HG03064 (cell line): ENCODE measurements at regions not wholly inside any gene's neighbourhood (a gene's known extent, or its start where the extent isn't known, plus 50 kb on each side); places are given as distances from the start of the nearest gene placed in this dataset.
"Not testable (repeated sequence)": the region's sequence is repeated elsewhere in the genome, so short reads cannot be mapped to it uniquely, and the experiment has no call there.

Experiments
- ATAC-seq: cut with Tn5 transposase; IDR thresholded peaks from one replicate; pipeline ENCODE4 v1.9.1; 2021; ENCODE audit warnings: low read depth; ENCODE audit not compliant: unreplicated experiment

DNA sequence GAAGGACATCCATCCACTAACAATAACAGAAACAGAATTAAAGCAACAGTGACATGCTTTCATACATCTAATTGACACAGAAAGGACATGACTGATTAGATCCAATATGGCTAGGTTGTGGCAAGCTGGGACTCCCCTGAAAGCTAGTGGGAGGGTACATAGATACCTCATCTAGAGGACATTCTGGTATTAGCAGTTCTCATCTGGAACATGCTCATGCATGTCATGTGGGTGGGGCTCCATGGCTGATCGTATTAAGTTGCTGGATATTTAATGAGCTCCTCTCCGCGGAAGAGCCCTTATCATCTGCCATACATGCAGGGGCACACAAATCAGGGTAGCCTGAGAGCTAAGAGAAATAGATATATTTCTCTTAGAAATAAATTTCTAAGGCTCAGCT is 358.9 kb downstream of the ICE1 start:
- ATAC-seq = no peak

DNA sequence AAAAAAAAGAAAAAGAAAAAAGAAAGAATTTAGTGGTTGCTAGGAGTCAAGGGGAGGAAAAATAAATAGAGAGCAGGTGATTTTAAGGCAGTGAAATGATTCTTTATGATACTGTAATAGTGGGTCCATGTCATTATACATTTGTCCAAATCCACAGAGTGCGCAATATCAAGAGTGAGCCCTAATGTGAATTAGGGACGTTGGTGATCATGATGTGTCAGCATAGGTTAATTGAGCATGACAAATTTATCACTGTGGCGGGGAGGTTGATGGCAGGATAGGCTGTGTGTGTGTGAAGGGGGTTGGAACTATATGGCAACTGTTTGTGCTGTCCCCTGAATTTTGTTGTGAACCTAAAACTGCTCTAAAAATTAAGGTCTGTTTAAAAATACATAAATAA is 357.8 kb downstream of the ICE1 start:
- ATAC-seq = no peak

GRCh38 chr5:5777013-5777412 is 354.5 kb downstream of the ICE1 start:
- no peak for ATAC-seq

DNA sequence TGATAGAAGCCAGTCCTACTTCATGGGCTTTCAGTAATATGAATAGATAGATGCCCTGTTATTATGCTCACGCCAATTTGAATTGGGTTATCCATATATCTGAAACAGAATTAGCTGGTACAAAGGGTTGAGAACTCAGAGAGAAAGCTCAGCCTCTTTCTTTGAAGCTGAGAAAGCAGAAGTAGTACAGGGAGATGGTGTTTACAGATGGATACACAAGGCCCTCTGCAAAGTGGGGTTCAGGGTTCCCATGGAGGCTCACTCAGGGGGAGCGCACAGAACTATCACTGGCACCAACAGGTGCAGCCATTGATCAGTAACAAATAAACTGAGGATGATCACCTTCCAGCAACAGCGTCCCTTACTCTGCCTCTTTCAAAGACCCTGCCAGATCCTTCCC is 349.7 kb downstream of the ICE1 start:
- ATAC-seq = no peak

DNA sequence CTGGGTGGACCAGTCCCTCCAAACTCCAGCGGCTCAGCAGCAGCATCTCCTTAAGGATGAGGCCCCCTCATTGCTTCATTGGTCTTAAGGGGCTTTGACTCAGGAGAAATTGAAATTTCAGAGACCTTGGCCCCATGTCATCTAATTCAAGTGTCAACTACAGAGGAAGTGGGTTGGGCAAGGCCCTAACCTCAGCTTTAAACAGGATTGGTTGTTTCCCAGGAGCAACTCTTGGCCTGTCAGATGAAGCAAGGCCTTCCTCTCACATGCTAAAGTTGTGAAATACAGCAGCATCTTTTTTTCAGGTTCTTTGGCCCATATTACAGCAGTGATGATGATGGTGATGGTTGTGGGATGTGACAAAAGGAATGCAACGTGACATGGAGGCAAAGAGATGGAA is 348.3 kb downstream of the ICE1 start:
- no peak for ATAC-seq

DNA sequence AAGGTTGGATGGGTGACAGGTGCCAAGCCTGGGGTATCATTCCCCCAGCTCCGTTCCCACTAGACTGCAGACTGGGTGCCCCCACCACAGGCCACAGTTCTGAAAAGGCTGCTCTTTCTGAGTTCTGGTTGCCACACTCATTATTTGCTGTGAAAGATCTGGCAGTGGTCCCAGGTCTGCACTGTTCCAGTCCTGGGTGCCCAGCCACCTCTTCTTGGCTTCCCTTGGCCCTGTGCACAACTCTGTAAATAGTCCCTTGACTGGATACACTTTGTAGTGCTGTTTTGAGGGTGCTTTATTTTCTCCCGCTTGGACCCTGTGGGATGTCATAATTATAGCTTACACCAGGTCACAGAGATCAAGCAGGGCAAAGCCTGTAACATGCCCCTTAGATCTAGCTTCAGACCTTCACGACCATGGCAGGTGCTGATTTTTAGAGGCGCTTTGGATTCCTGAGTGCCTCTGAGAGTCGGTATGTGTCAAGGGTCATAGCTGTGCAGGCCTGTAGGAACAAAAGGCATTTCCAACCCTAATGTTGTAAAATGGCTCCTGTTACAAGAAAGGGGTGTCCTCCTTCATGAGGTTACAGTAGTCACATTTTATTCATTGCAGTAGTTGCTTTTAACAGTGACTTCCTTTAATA is 344.9 kb downstream of the ICE1 start:
- no peak for ATAC-seq

GRCh38 chr5:5765066-5765850 is 342.8 kb downstream of the ICE1 start:
- no peak for ATAC-seq

GRCh38 chr5:5764246-5764645 is 341.8 kb downstream of the ICE1 start:
- no peak for ATAC-seq

GRCh38 chr5:5756762-5757161 is 334.3 kb downstream of the ICE1 start:
- ATAC-seq = no peak

DNA sequence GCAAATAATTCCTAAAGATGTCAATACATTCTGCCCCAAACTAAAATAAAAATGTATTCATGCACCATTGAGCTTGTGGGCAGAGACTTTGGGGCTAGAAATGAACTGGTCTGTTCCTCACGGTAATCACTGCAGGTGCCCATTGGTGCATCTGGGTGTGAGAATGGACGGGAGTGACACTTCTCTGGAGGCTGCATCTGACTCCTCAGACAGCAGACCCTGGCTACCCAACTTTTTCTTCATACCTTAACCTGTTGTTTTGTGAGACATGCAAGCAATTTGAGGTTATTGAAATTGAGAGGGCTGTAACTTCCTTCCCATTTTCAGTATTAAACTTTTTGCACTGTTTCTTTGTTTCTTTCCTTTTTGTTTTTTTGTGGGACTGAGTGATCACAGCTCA is 333.4 kb downstream of the ICE1 start:
- ATAC-seq = peak; percentile 41

DNA sequence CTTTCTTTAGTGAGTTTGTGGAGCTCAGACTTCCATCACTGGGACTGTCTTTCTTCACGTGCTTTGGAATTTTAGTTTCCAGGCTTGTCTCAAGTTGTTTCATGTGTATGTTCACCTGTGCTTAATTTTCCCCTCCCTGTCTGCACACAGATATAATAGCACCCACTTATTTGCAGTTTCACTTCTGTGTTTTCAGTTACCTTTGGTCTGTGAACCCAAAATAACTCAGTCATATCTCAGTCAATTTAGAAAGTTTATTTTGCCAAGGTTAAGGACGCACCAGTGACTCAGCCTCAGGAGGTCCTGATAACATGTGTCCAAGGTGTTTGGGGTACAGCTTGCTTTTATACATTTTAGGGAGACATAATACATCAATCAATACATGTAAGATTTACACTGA is 330.4 kb downstream of the ICE1 start:
- peak; percentile 57 for ATAC-seq

DNA sequence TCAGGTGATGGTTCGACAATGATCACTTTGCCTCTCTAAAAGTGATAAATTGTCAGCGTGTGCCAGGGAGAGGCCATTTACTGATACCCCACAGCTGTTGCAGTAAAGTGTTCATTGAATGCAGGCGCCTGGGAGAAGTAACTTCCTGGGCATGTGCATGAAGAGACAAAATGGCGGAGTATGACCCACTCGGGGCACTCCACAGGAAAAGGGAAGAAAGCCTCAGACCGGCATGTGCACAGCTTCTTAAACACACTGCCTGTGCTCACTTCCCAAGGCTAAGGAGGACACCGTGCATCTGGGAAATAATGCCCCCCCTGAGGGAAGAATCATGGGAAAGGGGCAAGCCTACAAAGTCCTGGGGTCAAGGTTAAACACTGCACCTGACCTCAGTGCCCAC is 329.5 kb downstream of the ICE1 start:
- ATAC-seq = no peak

DNA sequence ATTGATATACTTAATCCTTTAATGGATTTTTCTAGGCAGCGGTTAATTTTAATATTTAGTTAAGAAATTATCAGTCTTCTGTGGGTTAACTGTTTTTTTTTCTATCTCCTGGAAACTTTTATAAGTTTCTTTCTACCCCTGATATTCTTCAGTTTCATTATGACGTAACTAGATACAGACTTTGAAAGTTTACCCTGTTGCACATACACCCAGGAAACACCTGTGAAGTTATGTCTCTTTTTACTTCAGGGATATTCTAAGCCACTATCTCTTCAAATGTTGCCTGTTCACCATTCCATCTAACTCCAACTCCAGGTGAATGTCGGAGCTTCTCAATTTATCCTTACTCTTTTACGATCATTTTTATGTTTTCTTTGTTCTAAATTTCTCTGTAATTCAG is 329.0 kb downstream of the ICE1 start:
- ATAC-seq = peak; percentile 40

GRCh38 chr5:5741418-5741817 is 318.9 kb downstream of the ICE1 start:
- no peak for ATAC-seq

DNA sequence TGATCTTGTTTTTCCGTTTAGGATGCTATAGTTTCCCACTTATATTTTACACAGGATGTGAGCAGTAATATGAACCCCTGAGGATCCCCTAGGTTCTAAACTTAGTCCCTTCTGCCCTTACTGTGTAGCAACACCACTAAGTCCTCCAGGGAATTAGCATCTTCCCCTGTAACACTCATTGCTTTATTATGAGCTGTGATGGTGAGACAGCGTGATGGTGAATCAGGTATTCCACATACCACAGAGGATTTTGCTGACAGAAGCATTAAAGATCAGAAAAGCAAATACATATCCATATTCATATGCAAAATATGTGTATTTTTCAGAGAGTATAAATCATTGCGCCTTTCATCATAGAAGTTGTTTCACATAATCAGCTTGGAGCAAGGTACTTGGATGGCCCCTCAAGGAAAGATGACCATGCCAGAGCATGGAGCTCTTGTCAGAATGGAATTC is 317.0 kb downstream of the ICE1 start:
- ATAC-seq = peak; percentile 24

DNA sequence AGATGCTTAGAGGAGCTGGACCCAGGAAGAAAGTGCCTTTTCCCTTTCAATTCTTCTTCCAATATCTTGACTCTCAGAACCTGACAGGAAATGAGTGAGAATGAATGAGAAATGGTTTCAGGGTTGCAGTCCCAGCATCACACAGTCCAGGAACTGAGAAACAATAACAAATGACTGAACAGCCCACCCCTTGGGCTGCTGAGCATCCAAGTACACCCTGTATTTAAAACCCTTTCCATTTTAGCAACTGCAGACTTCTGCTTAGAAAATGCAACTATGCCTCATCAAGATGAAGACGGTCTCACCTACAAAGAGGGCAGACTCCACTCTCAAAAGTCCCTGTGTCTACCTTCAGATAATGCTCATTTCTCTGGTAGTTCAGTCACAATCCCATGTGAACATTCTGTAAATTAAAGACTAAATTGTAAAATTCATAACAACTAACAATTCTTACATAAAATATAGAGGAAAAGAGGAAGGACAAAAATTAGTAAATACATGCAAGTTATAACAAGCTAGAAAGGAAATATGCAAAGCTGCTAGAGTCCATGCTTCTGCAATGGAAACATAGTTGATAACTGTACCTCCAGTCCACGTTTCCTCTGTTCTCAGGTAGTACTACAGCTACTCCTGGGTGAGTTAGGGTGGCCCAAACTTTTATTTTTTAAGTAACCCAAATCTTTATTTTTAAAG is 316.5 kb downstream of the ICE1 start:
- peak; percentile 63 for ATAC-seq

- ATAC-seq = no peak
These were observed 313.5 kb downstream of the ICE1 start for GRCh38 chr5:5736007-5736406.

DNA sequence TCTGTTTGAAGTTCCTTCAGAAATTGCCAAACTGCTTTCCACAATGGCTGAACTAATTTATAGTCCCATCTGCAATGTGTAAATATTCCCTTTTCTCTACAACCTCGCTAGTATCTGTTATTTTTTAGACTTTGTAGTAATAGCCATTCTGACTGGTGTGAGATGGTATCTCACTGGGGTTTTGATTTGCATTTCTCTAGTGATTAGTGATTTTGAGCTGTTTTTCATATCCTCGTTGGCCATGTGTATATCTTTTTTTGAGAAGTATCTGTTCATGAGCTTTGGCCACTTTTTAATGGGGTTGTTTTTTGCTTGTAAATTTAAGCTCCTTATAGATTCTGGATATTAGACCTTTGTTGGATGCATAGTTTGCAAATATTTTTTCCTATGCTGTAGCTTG is 310.6 kb downstream of the ICE1 start:
- ATAC-seq = not testable (repeated sequence)

DNA sequence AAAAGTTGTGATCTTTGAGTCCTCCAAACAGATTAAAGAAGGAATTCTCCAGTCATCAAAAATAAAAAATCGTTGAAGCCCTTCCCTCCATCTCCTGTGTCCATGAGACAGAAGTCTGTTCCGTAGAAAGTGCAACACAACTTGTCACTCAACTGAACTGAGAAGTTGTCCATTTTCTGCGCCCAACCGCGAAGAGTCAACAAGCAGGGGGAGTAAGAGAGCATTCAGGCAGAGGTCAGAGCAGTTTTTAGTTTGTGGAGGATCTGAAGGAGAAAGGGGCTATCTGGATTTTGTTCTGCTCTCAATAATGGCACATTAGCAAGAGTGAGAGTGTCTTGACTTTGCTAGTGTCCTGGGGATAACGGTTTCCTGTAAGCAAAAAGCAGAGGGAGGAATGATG is 303.9 kb downstream of the ICE1 start:
- ATAC-seq = no peak

DNA sequence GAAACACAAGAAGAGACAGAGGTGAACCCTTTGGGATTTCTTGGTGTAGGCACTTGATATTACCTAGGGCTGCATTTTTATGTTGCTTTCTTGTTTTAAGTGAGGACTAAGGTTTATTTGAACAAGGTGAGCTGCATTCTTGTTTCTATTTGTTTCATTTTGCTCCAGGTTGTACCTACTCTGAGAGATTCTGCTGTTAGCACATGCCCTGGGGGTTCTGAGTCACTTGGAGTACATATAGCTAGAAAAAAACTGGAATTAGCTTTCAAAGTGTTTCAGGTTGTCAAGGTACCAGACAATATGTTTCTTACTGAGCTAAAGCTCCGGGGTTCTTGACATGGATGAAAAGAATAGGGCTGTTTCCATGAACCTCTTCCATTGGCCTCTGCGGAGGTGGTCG is 299.4 kb downstream of the ICE1 start:
- ATAC-seq = no peak

GRCh38 chr5:5719292-5719691 is 296.8 kb downstream of the ICE1 start:
- ATAC-seq = no peak

- no peak for ATAC-seq
These were observed 294.2 kb downstream of the ICE1 start for GRCh38 chr5:5716665-5717064.
